ENCODE measurements at regions not wholly inside any gene's neighbourhood (a gene's known extent, or its start where the extent isn't known, plus 50 kb on each side); places are given as distances from the start of the nearest gene placed in this dataset.
"Not testable (repeated sequence)": the region's sequence is repeated elsewhere in the genome, so short reads cannot be mapped to it uniquely, and the experiment has no call there.

GRCh38 chr12:89191597-89191996 is 160.7 kb downstream of the DUSP6 start:
- not testable (repeated sequence) for DNase-seq (ENCODE audit: low read depth, low spot score)

- no peak for DNase-seq (ENCODE audit: low read depth, low spot score)
Observed at GRCh38 chr12:89189448-89189847, 162.9 kb downstream of the DUSP6 start.

GRCh38 chr12:89187507-89187906 is 164.8 kb downstream of the DUSP6 start:
- DNase-seq (ENCODE audit: low read depth, low spot score): no peak

- DNase-seq (ENCODE audit: low read depth, low spot score): no peak
Observed at GRCh38 chr12:89185889-89186288, 166.4 kb downstream of the DUSP6 start.

GRCh38 chr12:89185181-89185580 is 167.1 kb downstream of the DUSP6 start:
- no peak for DNase-seq (ENCODE audit: low read depth, low spot score)

- DNase-seq (ENCODE audit: low read depth, low spot score): no peak
Observed at GRCh38 chr12:89183985-89184435, 168.3 kb downstream of the DUSP6 start.

GRCh38 chr12:89181271-89181920 is 170.9 kb downstream of the DUSP6 start:
- peak; percentile 70 for DNase-seq (ENCODE audit: low read depth, low spot score)

GRCh38 chr12:89180496-89180895 is 171.8 kb downstream of the DUSP6 start:
- DNase-seq (ENCODE audit: low read depth, low spot score): no peak

- peak; percentile 77 for DNase-seq (ENCODE audit: low read depth, low spot score)
Observed at GRCh38 chr12:89179983-89180382, 172.3 kb downstream of the DUSP6 start.

GRCh38 chr12:89179245-89179644 is 173.1 kb downstream of the DUSP6 start:
- DNase-seq (ENCODE audit: low read depth, low spot score): no peak

- DNase-seq (ENCODE audit: low read depth, low spot score): no peak
Observed at GRCh38 chr12:89177802-89178395, 174.4 kb downstream of the DUSP6 start.

- DNase-seq (ENCODE audit: low read depth, low spot score): no peak
Observed at GRCh38 chr12:89176676-89177075, 175.6 kb downstream of the DUSP6 start.

- no peak for DNase-seq (ENCODE audit: low read depth, low spot score)
Observed at GRCh38 chr12:89173678-89174077, 178.6 kb downstream of the DUSP6 start.

GRCh38 chr12:89173096-89173495 is 179.2 kb downstream of the DUSP6 start:
- no peak for DNase-seq (ENCODE audit: low read depth, low spot score)

GRCh38 chr12:89172224-89172623 is 180.1 kb downstream of the DUSP6 start:
- DNase-seq (ENCODE audit: low read depth, low spot score): no peak

- no peak for DNase-seq (ENCODE audit: low read depth, low spot score)
Observed at GRCh38 chr12:89169321-89169720, 183.0 kb downstream of the DUSP6 start.

GRCh38 chr12:89167986-89168385 is 184.3 kb downstream of the DUSP6 start:
- no peak for DNase-seq (ENCODE audit: low read depth, low spot score)

- DNase-seq (ENCODE audit: low read depth, low spot score): peak; percentile 86
Observed at GRCh38 chr12:89166525-89166934, 185.8 kb downstream of the DUSP6 start.

GRCh38 chr12:89166121-89166520 is 186.2 kb downstream of the DUSP6 start:
- DNase-seq (ENCODE audit: low read depth, low spot score): no peak

- DNase-seq (ENCODE audit: low read depth, low spot score): no peak
Observed at GRCh38 chr12:89165703-89166102, 186.6 kb downstream of the DUSP6 start.

- peak; percentile 63 for DNase-seq (ENCODE audit: low read depth, low spot score)
Observed at GRCh38 chr12:89163918-89164317, 188.4 kb downstream of the DUSP6 start.

- peak; percentile 92 for DNase-seq (ENCODE audit: low read depth, low spot score)
Observed at GRCh38 chr12:89162589-89163261, 189.6 kb downstream of the DUSP6 start.

GRCh38 chr12:89161557-89161956 is 190.7 kb downstream of the DUSP6 start:
- no peak for DNase-seq (ENCODE audit: low read depth, low spot score)
